K562 (cell line): ENCODE measurements at regions not wholly inside any gene's neighbourhood (a gene's known extent, or its start where the extent isn't known, plus 50 kb on each side); places are given as distances from the start of the nearest gene placed in this dataset.

Source experiments
- ATAC-seq: fragments of 200-7000 bp; cut with Tn5 transposase; 3 replicates; pipeline ENCODE4 v1.9.1; 2020; ENCODE audit warnings: moderate library complexity
- BruUV-seq: library from RNA; stranded (reverse); fragments of 400-500 nt; replicated peaks from 2 replicates; lab custom pipeline; 2021; lab: Mats Ljungman, UMichigan
- CTCF ChIA-PET: fragments of 300-600 bp; formaldehyde crosslinking; extraction: SDS; loops from one replicate; lab custom pipeline; 2021; ENCODE audit warnings: low intra/inter-chr PET ratio; lab: Yijun Ruan, JAX
- POLR2A ChIA-PET: fragments of 300-600, 350-650 bp; sonication (Branson Sonifier 250); formaldehyde crosslinking; extraction: SDS; loops from one replicate; lab custom pipeline; 2021; ENCODE audit warnings: antibody characterized with exemption, inconsistent platforms; lab: Yijun Ruan, JAX
- DNase-seq, 4 experiments: peaks; one replicate each; pipeline versions ENCODE4 v3.0.0 to v3.0.0-alpha.2; 2011 to 2018; ENCODE audit warnings: low spot score in 3 of 4, mixed read lengths in 3 of 4; ENCODE audit errors: extremely low read depth in 1 of 4
- FAIRE-seq: peaks from 2 replicates; lab custom pipeline; 2011; peaks lifted over from hg19 to GRCh38; lab: Jason Lieb, UNC
- H2AFZ ChIP-seq: 2 replicates; pipeline ENCODE4 v1.6.0; 2011; ENCODE audit warnings: low read depth, low read length, control low read depth, inconsistent platforms
- H3K27ac ChIP-seq: fragments of 200-600 bp; 3 replicates; pipeline ENCODE4 v1.8.0; 2011; ENCODE audit warnings: low read depth, mild to moderate bottlenecking, control low read depth, inconsistent platforms, low read length, moderate library complexity, mixed read lengths; ENCODE audit errors: extremely low read depth
- H3K27me3 ChIP-seq, 2 experiments: fragments of 300-600 bp in 1 of 2; 2 replicates in 1 of 2; 3 replicates in 1 of 2; pipeline versions ENCODE4 v1.6.0 to v1.8.0; 2011; ENCODE audit warnings: inconsistent platforms in 2 of 2, low read length in 2 of 2, mild to moderate bottlenecking in 1 of 2, mixed read lengths in 1 of 2, moderate library complexity in 1 of 2; ENCODE audit not compliant: control insufficient read depth in 2 of 2, insufficient read depth in 2 of 2
- H3K36me3 ChIP-seq: fragments of 300-600 bp; 3 replicates; pipeline ENCODE4 v1.8.0; 2011; ENCODE audit warnings: mild to moderate bottlenecking, low read length, inconsistent platforms; ENCODE audit not compliant: control insufficient read depth, insufficient read depth
- H3K4me1 ChIP-seq, 2 experiments: fragments of 200-600 bp in 1 of 2; replicated peaks in 1 of 2; 2 replicates in 1 of 2; 3 replicates in 1 of 2; pipeline versions ENCODE4 v1.5.1 to v1.8.0; 2011; ENCODE audit warnings: inconsistent platforms in 2 of 2, low read length in 2 of 2, mild to moderate bottlenecking in 1 of 2, mixed read lengths in 1 of 2, moderate library complexity in 1 of 2; ENCODE audit not compliant: control insufficient read depth in 2 of 2, insufficient read depth in 2 of 2
- H3K4me2 ChIP-seq: 2 replicates; pipeline ENCODE4 v1.6.1; 2011; ENCODE audit warnings: low read length, control low read depth, inconsistent platforms, mixed read lengths; ENCODE audit not compliant: insufficient read depth
- H3K4me3 ChIP-seq: fragments of 200-600 bp; sonication (generic), shearing (Covaris generic); 2 replicates; pipeline ENCODE4 v1.5.1; 2016; ENCODE audit warnings: control low read depth, inconsistent platforms
- H3K79me2 ChIP-seq: fragments of 200-600 bp; 3 replicates; pipeline ENCODE4 v1.8.0; 2011; ENCODE audit warnings: low read length, inconsistent platforms; ENCODE audit not compliant: control insufficient read depth, insufficient read depth
- H3K9ac ChIP-seq, 2 experiments: 2 replicates each; pipeline versions ENCODE4 v1.6.0 to v1.6.1; 2011; ENCODE audit warnings: low read depth in 2 of 2, low read length in 2 of 2, control low read depth in 1 of 2, inconsistent platforms in 1 of 2, mild to moderate bottlenecking in 1 of 2, mixed read lengths in 1 of 2; ENCODE audit not compliant: insufficient read depth in 1 of 2
- H3K9me1 ChIP-seq: one replicate; pipeline ENCODE4 v1.6.0; 2011; ENCODE audit warnings: inconsistent platforms, mild to moderate bottlenecking, low read length, moderate library complexity; ENCODE audit not compliant: control insufficient read depth, insufficient read depth
- H3K9me3 ChIP-seq: replicated peaks from 2 replicates; pipeline ENCODE4 v1.5.1; 2011; ENCODE audit warnings: low read depth, low read length, inconsistent platforms; ENCODE audit not compliant: control insufficient read depth, insufficient read depth
- H4K20me1 ChIP-seq: replicated peaks from 2 replicates; pipeline ENCODE4 v1.6.1; 2011; ENCODE audit warnings: low read length, inconsistent platforms, mixed read lengths; ENCODE audit not compliant: control insufficient read depth, insufficient read depth
- ARHGAP35 ChIP-seq: fragments of 450-650 bp; IDR thresholded peaks from 2 replicates; pipeline ENCODE4 v1.6.1; 2018; ENCODE audit not compliant: partially characterized antibody
- DEAF1 ChIP-seq: fragments of 450-650 bp; formaldehyde crosslinking; IDR thresholded peaks from 2 replicates; pipeline ENCODE4 v1.4.0; 2020; ENCODE audit warnings: mild to moderate bottlenecking, moderate library complexity
- E2F3 ChIP-seq: fragments of 250-450 bp; sonication (Bioruptor Pico); IDR thresholded peaks from 2 replicates; pipeline ENCODE4 v1.4.0; 2020; ENCODE audit warnings: mild to moderate bottlenecking
- HNRNPUL1 ChIP-seq: fragments of 200-400 bp; formaldehyde crosslinking; IDR thresholded peaks from 2 replicates; pipeline ENCODE4 v1.6.1; 2017; ENCODE audit warnings: low read length
- MCM7 ChIP-seq, 2 experiments: fragments of 450-650 bp; IDR thresholded peaks; 2 replicates each; pipeline ENCODE4 v1.6.1; 2016 to 2018
- POLR2B ChIP-seq: fragments of 450-650 bp; IDR thresholded peaks from 2 replicates; pipeline ENCODE4 v1.6.1; 2018; ENCODE audit warnings: low read depth; ENCODE audit not compliant: partially characterized antibody
- PYGO2 ChIP-seq: fragments of 450-650 bp; IDR thresholded peaks from 2 replicates; pipeline ENCODE4 v1.6.1; 2016; ENCODE audit warnings: mild to moderate bottlenecking, missing genetic modification characterization, moderate library complexity, missing compliant biosample characterization
- RBM34 ChIP-seq: fragments of 200-400 bp; formaldehyde crosslinking; IDR thresholded peaks from 2 replicates; pipeline ENCODE4 v1.6.1; 2018; ENCODE audit warnings: low read length, borderline replicate concordance; ENCODE audit not compliant: insufficient read depth
- ZNF184 ChIP-seq: sonication (generic); formaldehyde crosslinking; IDR thresholded peaks from 2 replicates; pipeline ENCODE4 v1.5.0; 2020; ENCODE audit warnings: missing genetic modification reagents
- WGBS: fragments of 100-300 bp; shearing (Covaris generic); methylation state at CpG from one replicate; pipeline ENCODE4 v1.1.6; 2016; ENCODE audit warnings: low coverage, mixed read lengths; ENCODE audit not compliant: insufficient coverage; ENCODE audit errors: missing lambda C conversion rate; 5-methylcytosine and 5-hydroxymethylcytosine counted together
- in situ Hi-C: fragments of 300-500 bp; cut with MboI; formaldehyde crosslinking; loops from 4 replicates; pipeline ENCODE4 v1.15.0; 2018; ENCODE audit warnings: inconsistent platforms, mixed read lengths
- intact Hi-C: fragments of 100-400 bp; cut with micrococcal nuclease; formaldehyde crosslinking; loops from 2 replicates; pipeline ENCODE4 v1.14.2; 2022

GRCh38 chr7:68306692-68307107 lies 1291.6 kb upstream of the AUTS2 start:
- intact Hi-C loops (no loop called here), in situ Hi-C loops (no loop called here)
- Histone ChIP-seq H3K27me3 (no peaks in the 10 kb centered on the region), H3K9me3 (no peaks in the 10 kb centered on the region), H3K4me3 (no peak overlapping the region), H2AFZ (no peak overlapping the region), H3K9ac (no peak overlapping the region), H3K36me3 (no peaks in the 10 kb centered on the region), H3K9me1 (no peaks in the 10 kb centered on the region), H3K4me2 (no peak overlapping the region), H3K27ac (no peak overlapping the region), H3K4me1 (no peaks in the 10 kb centered on the region), H4K20me1 (no peaks in the 10 kb centered on the region), H3K79me2 (no peaks in the 10 kb centered on the region)
- DNase-seq (no peak), ATAC-seq (no peak), FAIRE-seq (no peak)
- WGBS: 4% methylated on average over 3 of the region's 3 CpGs
- ChIA-PET POLR2A (no interaction called here), CTCF (no interaction called here)
- no TSS peak for BruUV-seq
- no peak for TF ChIP-seq DEAF1 (CRISPR knock-in tag)
- no peak for TF ChIP-seq RBM34
- TF ChIP-seq HNRNPUL1: no peak
- TF ChIP-seq POLR2B: no peak
- TF ChIP-seq E2F3 (CRISPR knock-in tag): no peak
- no peak for TF ChIP-seq PYGO2
- no peak for TF ChIP-seq ZNF184 (CRISPR knock-in tag)
- TF ChIP-seq MCM7 (IDR thresholded peaks at IDR 0.05): no peak
- TF ChIP-seq ARHGAP35: no peak
